IPS-18a (cell line): ENCODE measurements at regions not wholly inside any gene's neighbourhood (a gene's known extent, or its start where the extent isn't known, plus 50 kb on each side); places are given as distances from the start of the nearest gene placed in this dataset.

Source experiments
- H3K27ac ChIP-seq: one replicate; pipeline ENCODE4 v1.5.1; 2013; ENCODE audit warnings: low read length
- H3K27me3 ChIP-seq: one replicate; pipeline ENCODE4 v1.6.1; 2013; ENCODE audit warnings: mild to moderate bottlenecking, low read length; ENCODE audit not compliant: control insufficient read depth, insufficient read depth
- H3K36me3 ChIP-seq: one replicate; pipeline ENCODE4 v1.6.1; 2013; ENCODE audit warnings: low read depth, low read length; ENCODE audit not compliant: control insufficient read depth
- H3K4me1 ChIP-seq: one replicate; pipeline ENCODE4 v1.6.1; 2013; ENCODE audit warnings: low read depth, low read length; ENCODE audit not compliant: control insufficient read depth
- H3K4me3 ChIP-seq: one replicate; pipeline ENCODE4 v1.5.1; 2013; ENCODE audit warnings: low read length
- H3K9ac ChIP-seq: one replicate; pipeline ENCODE4 v1.6.1; 2013; ENCODE audit warnings: mild to moderate bottlenecking, low read length, moderate library complexity
- H3K9me3 ChIP-seq: one replicate; pipeline ENCODE4 v1.6.1; 2013; ENCODE audit warnings: low read depth, low read length; ENCODE audit not compliant: control insufficient read depth

GRCh38 chr2:118502106-118502505 lies 345.3 kb downstream of the EN1 start:
- peaks cover 5% of the 10 kb centered on the region for H3K4me1 ChIP-seq
- H3K9ac ChIP-seq, result no peak overlapping the region
- H3K36me3 ChIP-seq, result no peaks in the 10 kb centered on the region
- H3K9me3 ChIP-seq, result no peaks in the 10 kb centered on the region
- H3K4me3 ChIP-seq, result no peak overlapping the region
- H3K27ac ChIP-seq, result no peak overlapping the region
- no peaks in the 10 kb centered on the region for H3K27me3 ChIP-seq

- Histone ChIP-seq H3K27me3 (no peaks in the 10 kb centered on the region), H3K4me3 (no peak overlapping the region), H3K4me1 (peaks cover 6% of the 10 kb centered on the region), H3K27ac (no peak overlapping the region), H3K36me3 (no peaks in the 10 kb centered on the region), H3K9ac (no peak overlapping the region), H3K9me3 (no peaks in the 10 kb centered on the region)
Observed at GRCh38 chr2:118498943-118499342, 348.5 kb downstream of the EN1 start.

- Histone ChIP-seq H3K36me3 (no peaks in the 10 kb centered on the region), H3K9me3 (no peaks in the 10 kb centered on the region), H3K9ac (no peak overlapping the region), H3K27ac (no peak overlapping the region), H3K4me1 (peaks cover 20% of the 10 kb centered on the region), H3K4me3 (no peak overlapping the region), H3K27me3 (no peaks in the 10 kb centered on the region)
Observed at GRCh38 chr2:118496870-118497611, 350.4 kb downstream of the EN1 start.

- Histone ChIP-seq H3K9ac (no peak overlapping the region), H3K9me3 (no peaks in the 10 kb centered on the region), H3K27me3 (no peaks in the 10 kb centered on the region), H3K36me3 (no peaks in the 10 kb centered on the region), H3K27ac (no peak overlapping the region), H3K4me3 (no peak overlapping the region), H3K4me1 (peaks cover 20% of the 10 kb centered on the region)
Observed at GRCh38 chr2:118496467-118496866, 351.0 kb downstream of the EN1 start.

GRCh38 chr2:118495290-118495689 lies 352.2 kb downstream of the EN1 start:
- Histone ChIP-seq H3K9me3 (no peaks in the 10 kb centered on the region), H3K27me3 (no peaks in the 10 kb centered on the region), H3K27ac (no peak overlapping the region), H3K4me1 (peaks cover 30% of the 10 kb centered on the region), H3K36me3 (no peaks in the 10 kb centered on the region), H3K4me3 (no peak overlapping the region), H3K9ac (no peak overlapping the region)

- Histone ChIP-seq H3K9me3 (no peaks in the 10 kb centered on the region), H3K4me1 (peaks cover 26% of the 10 kb centered on the region), H3K27me3 (no peaks in the 10 kb centered on the region), H3K27ac (no peak overlapping the region), H3K4me3 (no peak overlapping the region), H3K36me3 (no peaks in the 10 kb centered on the region), H3K9ac (no peak overlapping the region)
Observed at GRCh38 chr2:118493213-118493612, 354.2 kb downstream of the EN1 start.

GRCh38 chr2:118492335-118492734 lies 355.1 kb downstream of the EN1 start:
- Histone ChIP-seq H3K9me3 (no peaks in the 10 kb centered on the region), H3K4me3 (no peak overlapping the region), H3K36me3 (no peaks in the 10 kb centered on the region), H3K9ac (no peak overlapping the region), H3K27ac (no peak overlapping the region), H3K27me3 (no peaks in the 10 kb centered on the region), H3K4me1 (peaks cover 26% of the 10 kb centered on the region)

GRCh38 chr2:118490330-118490729 lies 357.1 kb downstream of the EN1 start:
- Histone ChIP-seq H3K27me3 (no peaks in the 10 kb centered on the region), H3K9ac (no peak overlapping the region), H3K36me3 (no peaks in the 10 kb centered on the region), H3K9me3 (no peaks in the 10 kb centered on the region), H3K4me3 (peak overlapping the region; percentile 12), H3K27ac (no peak overlapping the region), H3K4me1 (peaks cover 26% of the 10 kb centered on the region)

GRCh38 chr2:118489712-118490299 lies 357.6 kb downstream of the EN1 start:
- Histone ChIP-seq H3K27me3 (no peaks in the 10 kb centered on the region), H3K36me3 (no peaks in the 10 kb centered on the region), H3K9ac (no peak overlapping the region), H3K9me3 (no peaks in the 10 kb centered on the region), H3K4me1 (peaks cover 26% of the 10 kb centered on the region), H3K27ac (no peak overlapping the region), H3K4me3 (peak overlapping the region; percentile 12)

GRCh38 chr2:118481299-118481698 lies 366.1 kb downstream of the EN1 start:
- H3K9ac ChIP-seq, result no peak overlapping the region
- peaks cover 6% of the 10 kb centered on the region for H3K4me1 ChIP-seq
- no peak overlapping the region for H3K4me3 ChIP-seq
- H3K9me3 ChIP-seq, result no peaks in the 10 kb centered on the region
- no peaks in the 10 kb centered on the region for H3K36me3 ChIP-seq
- no peaks in the 10 kb centered on the region for H3K27me3 ChIP-seq
- H3K27ac ChIP-seq, result no peak overlapping the region

- Histone ChIP-seq H3K9me3 (no peaks in the 10 kb centered on the region), H3K9ac (no peak overlapping the region), H3K4me1 (peaks cover 16% of the 10 kb centered on the region), H3K27ac (no peak overlapping the region), H3K4me3 (no peak overlapping the region), H3K27me3 (no peaks in the 10 kb centered on the region), H3K36me3 (no peaks in the 10 kb centered on the region)
Observed at GRCh38 chr2:118479020-118479419, 368.4 kb downstream of the EN1 start.
